IPS-15b (cell line): ENCODE measurements at regions not wholly inside any gene's neighbourhood (a gene's known extent, or its start where the extent isn't known, plus 50 kb on each side); places are given as distances from the start of the nearest gene placed in this dataset.
"Not testable (repeated sequence)": the region's sequence is repeated elsewhere in the genome, so short reads cannot be mapped to it uniquely, and the experiment has no call there.

Experiments
- H3K27me3 ChIP-seq: one replicate; pipeline ENCODE4 v1.6.1; 2013; ENCODE audit warnings: low read length; ENCODE audit not compliant: control insufficient read depth, insufficient read depth
- H3K36me3 ChIP-seq: one replicate; pipeline ENCODE4 v1.6.1; 2013; ENCODE audit warnings: low read length; ENCODE audit not compliant: control insufficient read depth, insufficient read depth
- H3K4me1 ChIP-seq: one replicate; pipeline ENCODE4 v1.6.1; 2013; ENCODE audit warnings: mild to moderate bottlenecking, low read length; ENCODE audit not compliant: control insufficient read depth, insufficient read depth
- H3K4me3 ChIP-seq: one replicate; pipeline ENCODE4 v1.5.1; 2013; ENCODE audit warnings: low read depth, low read length
- H3K9ac ChIP-seq: one replicate; pipeline ENCODE4 v1.6.1; 2013; ENCODE audit warnings: low read depth, mild to moderate bottlenecking, low read length
- H3K9me3 ChIP-seq: one replicate; pipeline ENCODE4 v1.6.1; 2013; ENCODE audit warnings: mild to moderate bottlenecking, low read length; ENCODE audit not compliant: control insufficient read depth, insufficient read depth

DNA sequence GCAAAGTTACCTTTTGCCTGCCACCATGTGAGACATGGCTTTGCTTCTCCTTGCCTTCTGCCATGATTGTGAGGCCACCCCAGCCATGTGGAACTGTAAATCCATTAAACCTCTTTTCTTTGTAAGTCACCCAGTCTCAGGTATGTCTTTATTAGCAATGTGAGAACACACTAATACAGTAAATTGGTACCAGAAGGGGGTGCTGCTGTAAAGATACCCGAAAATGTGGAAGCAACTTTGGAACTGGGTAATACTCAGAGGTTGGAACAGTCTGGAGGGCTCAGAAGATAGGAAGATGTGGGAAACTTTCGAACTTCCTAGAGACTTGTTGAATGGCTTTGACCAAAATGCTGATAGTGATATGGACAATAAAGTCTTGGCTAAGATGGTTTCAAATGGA, 184.8 kb upstream of the LHX8 start:
- H3K4me3 ChIP-seq, H3K36me3 ChIP-seq, H3K27me3 ChIP-seq, H3K4me1 ChIP-seq, H3K9ac ChIP-seq, H3K9me3 ChIP-seq: not testable (repeated sequence)

DNA sequence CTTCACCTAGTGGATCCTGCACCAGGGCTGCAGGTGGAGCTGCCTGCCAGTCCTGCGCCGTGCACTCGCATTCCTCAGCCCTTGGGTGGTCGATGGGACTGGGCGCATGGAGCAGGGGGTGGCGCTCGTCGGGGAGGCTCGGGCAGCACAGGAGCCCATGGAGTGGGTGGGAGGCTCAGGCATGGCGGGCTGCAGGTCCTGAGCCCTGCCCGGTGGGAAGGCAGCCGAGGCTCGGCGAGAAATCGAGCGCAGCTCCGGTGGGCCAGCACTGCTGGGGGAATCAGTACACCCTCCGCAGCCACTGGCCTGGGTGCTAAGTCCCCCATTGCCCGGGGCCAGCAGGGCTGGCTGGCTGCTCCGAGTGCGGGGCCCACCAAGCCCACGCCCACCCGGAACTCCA, 182.2 kb upstream of the LHX8 start:
- not testable (repeated sequence) for H3K4me1 ChIP-seq, H3K27me3 ChIP-seq, H3K9me3 ChIP-seq, H3K36me3 ChIP-seq, H3K4me3 ChIP-seq, H3K9ac ChIP-seq

DNA sequence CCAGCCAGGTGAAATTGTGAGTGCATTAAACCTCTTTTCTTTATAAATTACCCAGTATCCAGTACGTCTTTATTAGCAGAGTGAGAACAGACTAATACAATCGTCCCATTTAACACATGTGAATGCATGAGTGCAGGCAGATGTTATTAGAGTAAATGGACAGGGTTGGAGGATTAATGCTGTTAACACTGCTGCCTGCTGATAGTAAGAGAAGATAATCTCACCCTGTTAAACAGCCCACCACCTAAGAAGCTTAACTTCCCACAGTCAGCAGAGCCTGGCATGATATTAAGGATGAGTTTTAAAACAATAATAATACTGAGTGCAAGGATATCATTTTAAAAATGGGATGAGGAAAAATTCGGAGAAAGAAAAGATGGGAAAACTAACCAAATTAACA, 181.4 kb upstream of the LHX8 start:
- no peak overlapping the region for H3K4me3 ChIP-seq
- no peak overlapping the region for H3K9ac ChIP-seq
- H3K9me3 ChIP-seq, result no peaks in the 10 kb centered on the region
- no peaks in the 10 kb centered on the region for H3K27me3 ChIP-seq
- no peaks in the 10 kb centered on the region for H3K4me1 ChIP-seq
- H3K36me3 ChIP-seq, result no peaks in the 10 kb centered on the region

DNA sequence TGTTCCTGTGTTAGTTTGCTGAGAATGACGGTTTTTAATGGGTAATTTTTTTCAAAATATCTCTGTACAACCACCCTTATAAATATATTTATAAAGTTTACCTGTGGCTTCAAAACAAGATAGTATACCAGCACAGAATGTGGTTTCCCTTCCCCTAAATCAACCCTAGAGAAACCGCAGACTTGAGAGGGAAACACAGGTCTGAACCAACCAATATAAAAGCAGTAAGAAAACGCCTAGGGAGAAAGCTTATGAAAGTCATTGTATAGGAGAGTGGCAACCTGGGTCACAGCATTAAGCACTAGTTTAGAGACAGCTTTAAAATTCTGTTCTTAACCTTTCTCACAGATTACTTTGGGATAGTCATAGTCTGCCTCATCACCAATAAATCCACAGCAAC, 180.6 kb upstream of the LHX8 start:
- H3K4me3 ChIP-seq, result no peak overlapping the region
- H3K9me3 ChIP-seq, result no peaks in the 10 kb centered on the region
- H3K9ac ChIP-seq, result no peak overlapping the region
- H3K36me3 ChIP-seq, result no peaks in the 10 kb centered on the region
- H3K27me3 ChIP-seq, result no peaks in the 10 kb centered on the region
- no peaks in the 10 kb centered on the region for H3K4me1 ChIP-seq

DNA sequence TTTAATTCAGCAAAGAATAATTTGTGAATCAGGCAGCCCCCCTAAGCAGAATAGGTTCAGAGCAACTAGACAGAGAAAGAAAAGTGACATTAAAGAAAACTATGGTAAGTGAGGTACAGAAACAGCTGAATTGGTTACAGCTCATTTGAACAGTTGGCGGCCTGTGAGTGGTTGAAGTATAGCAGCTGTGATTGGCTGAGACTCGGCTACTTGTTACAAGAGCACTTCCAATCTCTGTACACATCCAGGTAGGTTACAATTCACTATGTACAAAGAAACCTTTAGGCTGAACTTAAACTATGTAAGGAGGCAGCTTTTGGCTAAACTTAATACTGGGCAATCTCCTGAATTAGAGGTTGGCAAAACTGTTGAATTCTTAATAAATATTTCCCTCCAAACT, 171.1 kb upstream of the LHX8 start:
- Histone ChIP-seq H3K27me3 (no peaks in the 10 kb centered on the region), H3K9me3 (no peaks in the 10 kb centered on the region), H3K4me1 (no peaks in the 10 kb centered on the region), H3K9ac (no peak overlapping the region), H3K4me3 (no peak overlapping the region), H3K36me3 (no peaks in the 10 kb centered on the region)

DNA sequence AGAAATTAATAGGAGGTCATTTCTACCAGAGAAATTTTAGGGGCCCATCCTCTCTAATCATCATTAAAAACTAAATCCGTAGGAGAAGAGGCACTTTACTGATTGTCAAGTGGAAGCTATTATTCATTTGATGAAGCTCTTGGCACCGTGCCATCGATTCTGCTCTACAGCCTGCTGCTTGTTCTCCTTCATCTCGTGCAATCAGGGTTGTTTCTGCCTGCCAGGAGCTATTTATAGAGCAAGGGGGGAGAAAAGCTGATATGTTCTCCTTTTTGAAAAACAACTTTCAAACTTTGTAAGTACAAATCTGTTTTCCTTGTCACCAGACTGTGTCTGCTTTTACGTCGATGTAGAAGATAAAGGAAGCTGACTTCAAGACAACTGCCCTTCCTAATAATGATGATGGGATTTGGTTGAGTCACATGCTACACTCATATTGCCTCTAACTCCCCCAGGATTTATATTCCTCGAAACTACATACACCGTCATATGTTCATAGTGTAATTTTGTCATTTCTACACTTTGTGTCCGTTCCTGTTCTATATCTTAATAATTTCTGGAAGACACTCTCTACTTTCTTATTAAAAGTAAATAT, 169.6 kb upstream of the LHX8 start:
- H3K36me3 ChIP-seq, result no peaks in the 10 kb centered on the region
- H3K4me1 ChIP-seq, result no peaks in the 10 kb centered on the region

DNA sequence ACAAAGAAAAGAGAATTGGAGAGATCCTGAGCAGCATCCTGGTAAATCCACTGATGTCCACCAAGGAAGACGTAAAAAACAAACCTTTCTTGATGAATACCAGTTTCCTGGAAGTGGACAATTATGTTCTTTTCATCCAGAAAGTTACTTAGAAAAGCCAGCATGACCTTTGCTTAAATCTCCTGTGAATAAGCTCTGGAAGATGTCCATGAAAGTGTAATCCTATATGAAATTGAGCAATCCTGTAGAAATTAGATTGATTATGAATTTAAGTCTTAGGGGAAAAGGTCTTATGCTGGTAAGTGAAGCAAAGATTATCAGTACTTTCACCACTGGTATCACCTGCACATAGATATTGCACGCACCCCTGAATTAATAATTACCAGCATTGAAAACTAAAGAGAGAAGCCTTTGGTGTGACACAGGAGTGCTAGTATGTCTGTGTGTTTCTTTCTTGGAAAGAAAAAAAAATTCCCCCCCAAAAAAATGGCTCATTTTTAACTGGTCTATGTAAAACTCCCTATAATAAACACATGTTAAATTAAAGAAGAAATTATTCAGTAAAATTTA, 164.5 kb upstream of the LHX8 start:
- H3K27me3 ChIP-seq, result no peaks in the 10 kb centered on the region
- no peak overlapping the region for H3K9ac ChIP-seq
- H3K4me1 ChIP-seq, result no peaks in the 10 kb centered on the region
- no peak overlapping the region for H3K4me3 ChIP-seq
- H3K9me3 ChIP-seq, result no peaks in the 10 kb centered on the region
- H3K36me3 ChIP-seq, result no peaks in the 10 kb centered on the region

More for the DNA sequence above, 169.6 kb upstream of the LHX8 start:
- Histone ChIP-seq H3K9me3 (no peaks in the 10 kb centered on the region), H3K4me3 (no peak overlapping the region), H3K27me3 (no peaks in the 10 kb centered on the region), H3K9ac (no peak overlapping the region)

DNA sequence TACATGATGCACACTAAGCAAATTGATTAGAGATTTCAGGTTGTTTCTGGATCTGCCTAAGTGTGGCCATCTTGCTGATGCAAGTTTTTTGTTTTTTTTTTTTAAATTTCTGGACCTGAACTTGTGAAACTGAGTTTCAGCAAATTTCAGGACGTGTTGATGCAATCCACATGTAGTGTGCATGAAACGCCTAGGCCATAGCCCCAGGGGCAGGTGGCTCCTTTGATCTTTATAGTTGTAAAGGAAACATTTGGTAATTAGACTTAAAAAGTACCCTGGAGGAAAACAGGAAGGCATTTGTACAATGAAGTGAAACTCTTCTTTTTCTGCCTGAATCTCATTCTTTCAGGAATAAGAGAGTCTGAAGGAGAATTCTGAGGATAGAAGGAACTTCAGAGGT, 162.2 kb upstream of the LHX8 start:
- Histone ChIP-seq H3K4me1 (no peaks in the 10 kb centered on the region), H3K36me3 (no peaks in the 10 kb centered on the region), H3K9me3 (no peaks in the 10 kb centered on the region), H3K9ac (no peak overlapping the region), H3K27me3 (no peaks in the 10 kb centered on the region), H3K4me3 (no peak overlapping the region)

DNA sequence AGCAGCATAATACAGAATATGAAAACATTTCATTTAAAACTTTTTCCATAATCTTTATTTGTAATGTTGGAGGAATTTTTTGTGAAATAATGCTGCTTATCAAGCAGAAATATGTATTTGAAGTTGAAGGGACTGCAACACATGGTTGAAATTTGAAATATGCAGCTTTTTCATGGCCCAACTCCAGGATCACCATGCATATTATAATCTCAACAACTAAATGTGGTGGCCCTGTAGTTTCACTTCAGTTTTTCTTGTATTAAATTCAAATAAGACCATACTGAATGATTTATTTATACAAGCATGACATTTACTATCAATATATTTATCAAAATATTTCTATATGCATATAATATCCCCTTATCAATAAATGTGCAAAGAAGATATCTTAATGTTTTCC, 157.7 kb upstream of the LHX8 start:
- Histone ChIP-seq H3K27me3 (no peaks in the 10 kb centered on the region), H3K9ac (no peak overlapping the region), H3K4me1 (no peaks in the 10 kb centered on the region), H3K9me3 (no peaks in the 10 kb centered on the region), H3K36me3 (no peaks in the 10 kb centered on the region), H3K4me3 (no peak overlapping the region)

DNA sequence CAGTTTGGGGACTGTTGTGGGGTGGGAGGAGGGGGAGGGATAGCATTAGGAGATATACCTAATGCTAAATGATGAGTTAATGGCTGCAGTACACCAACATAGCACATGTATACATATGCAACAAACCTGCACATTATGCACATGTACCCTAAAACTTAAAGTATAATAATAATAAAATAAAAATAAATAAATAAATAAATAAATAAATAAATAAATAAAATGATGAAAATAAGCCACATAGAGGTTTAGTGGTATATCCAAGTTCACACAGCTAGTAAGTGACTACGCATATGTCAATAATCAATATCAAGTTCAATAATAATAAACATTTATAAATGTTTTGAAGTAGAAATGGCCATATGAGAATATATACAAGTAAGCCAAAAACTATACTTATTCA, 141.7 kb upstream of the LHX8 start:
- not testable (repeated sequence) for H3K36me3 ChIP-seq

DNA sequence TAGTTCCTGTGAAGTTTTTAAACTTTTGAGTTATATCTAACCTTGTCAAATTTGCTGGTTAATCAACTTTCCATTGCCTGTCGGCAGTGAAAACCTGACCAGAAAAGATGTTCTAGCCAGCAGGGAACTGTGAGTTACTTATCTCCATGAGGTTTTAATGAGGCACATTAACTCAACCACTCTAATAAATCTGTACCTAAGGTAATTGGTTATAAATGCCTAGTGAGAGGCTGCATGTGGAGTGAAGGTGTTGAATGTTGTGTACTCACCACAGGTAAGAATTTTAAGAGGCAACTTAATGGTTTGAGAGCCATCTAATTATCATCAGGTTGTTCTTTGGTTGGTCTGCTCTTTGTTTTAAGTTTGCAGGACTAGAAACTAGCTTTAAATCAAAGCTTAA, 138.4 kb upstream of the LHX8 start:
- Histone ChIP-seq H3K9me3 (no peaks in the 10 kb centered on the region), H3K9ac (no peak overlapping the region), H3K4me3 (no peak overlapping the region), H3K36me3 (no peaks in the 10 kb centered on the region), H3K27me3 (no peaks in the 10 kb centered on the region), H3K4me1 (no peaks in the 10 kb centered on the region)

More for the DNA sequence above, 141.7 kb upstream of the LHX8 start:
- not testable (repeated sequence) for H3K4me1 ChIP-seq, H3K9me3 ChIP-seq, H3K9ac ChIP-seq, H3K4me3 ChIP-seq, H3K27me3 ChIP-seq

DNA sequence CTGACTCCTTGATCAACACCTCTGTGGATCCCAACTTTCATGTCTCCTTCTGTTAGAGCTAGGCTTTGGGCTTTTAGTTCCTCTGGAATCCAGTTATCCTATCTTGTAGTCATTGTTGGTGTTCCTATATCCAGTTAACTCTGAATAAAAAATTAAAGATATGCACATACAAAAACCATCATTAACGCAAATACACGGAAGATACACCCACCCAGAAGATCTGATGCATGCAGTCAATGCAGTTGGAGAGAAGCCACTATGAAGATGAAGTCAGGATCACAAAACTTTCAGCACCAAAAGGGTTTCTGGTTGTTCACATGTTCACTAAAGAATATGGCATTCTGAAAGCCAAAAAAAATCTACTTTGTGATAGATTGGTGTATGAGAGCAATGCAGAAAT, 123.6 kb upstream of the LHX8 start:
- no peak overlapping the region for H3K9ac ChIP-seq
- H3K9me3 ChIP-seq, result no peaks in the 10 kb centered on the region
- H3K4me3 ChIP-seq, result no peak overlapping the region
- H3K4me1 ChIP-seq, result no peaks in the 10 kb centered on the region
- no peaks in the 10 kb centered on the region for H3K27me3 ChIP-seq
- no peaks in the 10 kb centered on the region for H3K36me3 ChIP-seq
